ENCODE measurements at regions not wholly inside any gene's neighbourhood (a gene's known extent, or its start where the extent isn't known, plus 50 kb on each side); places are given as distances from the start of the nearest gene placed in this dataset.
A peak's percentile ranks its signal among the peaks of the same experiment; 100 is the strongest.

DNA sequence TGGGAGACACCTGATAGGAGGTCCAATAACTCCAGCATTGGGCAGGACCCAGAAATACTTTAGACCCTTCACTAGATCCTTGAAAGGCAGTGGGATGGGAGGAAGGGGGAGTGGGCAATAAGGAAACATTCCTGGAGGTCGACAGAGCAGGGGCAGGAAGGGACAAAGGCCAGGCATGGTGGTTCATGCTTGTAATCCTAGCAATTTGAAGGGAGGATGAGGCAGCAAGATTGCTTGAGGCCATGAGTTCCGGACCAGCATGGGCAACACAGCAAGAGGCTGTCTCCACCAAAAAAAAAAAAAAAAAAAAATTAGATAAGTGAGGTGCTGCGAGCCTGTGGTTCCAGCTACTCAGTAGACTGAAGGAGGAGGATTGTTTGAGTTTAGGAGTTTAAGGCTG, 134.9 kb downstream of the JCAD start:
- DNase-seq, result no peak

DNA sequence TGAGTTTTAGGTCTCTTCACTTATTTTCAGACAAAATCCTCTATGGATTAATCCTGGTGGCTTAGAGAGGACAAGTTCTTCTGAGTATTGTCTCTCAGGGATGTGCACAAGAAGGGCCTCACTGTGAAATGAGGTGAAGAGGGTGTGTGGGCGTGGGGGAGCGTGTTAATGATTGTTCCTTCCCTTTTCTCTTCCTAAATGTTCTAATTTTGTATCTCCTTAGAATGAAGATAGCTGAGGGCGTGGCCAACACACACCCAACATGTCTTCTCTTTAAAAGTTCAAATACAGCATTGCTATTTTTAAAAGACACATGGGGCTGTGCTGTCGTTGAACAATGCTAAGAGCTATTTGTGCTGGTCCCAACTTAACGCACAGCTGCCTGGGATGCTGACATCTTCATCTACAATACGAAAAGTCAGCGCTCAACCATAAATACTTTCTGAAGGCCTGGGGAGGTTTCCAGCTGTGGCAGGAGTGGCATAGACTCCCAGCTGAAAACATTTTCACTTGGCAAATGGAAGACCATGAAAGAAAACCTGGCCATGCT, 135.9 kb downstream of the JCAD start:
- DNase-seq, result no peak

DNA sequence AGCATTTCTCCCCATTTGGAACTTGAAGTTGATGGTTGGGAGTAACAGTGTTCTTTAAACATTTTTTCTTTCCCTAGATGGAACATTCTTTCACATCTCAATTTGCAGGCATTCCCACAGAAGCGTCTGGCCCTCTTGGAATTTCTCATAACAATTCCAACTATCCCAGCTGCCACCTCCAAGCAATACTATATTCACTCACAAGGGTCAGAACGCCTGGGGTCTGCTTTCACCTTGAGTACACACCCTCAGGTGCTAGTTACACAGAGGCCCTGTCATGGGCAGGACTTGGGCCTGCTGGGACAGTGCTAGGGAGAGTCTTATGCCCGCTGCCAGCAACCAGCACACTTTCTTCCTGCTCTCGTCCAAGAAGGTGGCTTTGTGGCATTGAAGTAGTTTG, 136.5 kb downstream of the JCAD start:
- DNase-seq, result peak; percentile 42

DNA sequence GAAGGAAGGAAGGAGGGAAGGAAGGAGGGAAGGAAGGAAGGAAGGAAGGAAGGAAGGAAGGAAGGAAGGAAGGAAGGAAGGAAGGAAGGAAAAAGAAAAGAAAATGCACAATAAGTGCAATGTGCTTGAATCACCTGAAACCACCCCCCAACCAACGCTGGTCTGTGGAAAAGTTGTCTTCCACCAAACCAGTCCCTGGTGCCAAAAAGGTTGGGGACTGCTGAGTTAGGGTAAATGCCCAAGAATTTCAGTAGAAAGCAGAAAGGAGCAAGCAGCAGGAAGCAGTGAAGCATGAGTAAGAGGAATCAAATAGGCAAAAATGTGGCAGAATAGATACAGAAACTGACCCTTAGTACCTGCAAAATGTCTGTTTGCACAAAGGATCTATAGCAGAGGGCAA, 137.2 kb downstream of the JCAD start:
- no peak for DNase-seq

DNA sequence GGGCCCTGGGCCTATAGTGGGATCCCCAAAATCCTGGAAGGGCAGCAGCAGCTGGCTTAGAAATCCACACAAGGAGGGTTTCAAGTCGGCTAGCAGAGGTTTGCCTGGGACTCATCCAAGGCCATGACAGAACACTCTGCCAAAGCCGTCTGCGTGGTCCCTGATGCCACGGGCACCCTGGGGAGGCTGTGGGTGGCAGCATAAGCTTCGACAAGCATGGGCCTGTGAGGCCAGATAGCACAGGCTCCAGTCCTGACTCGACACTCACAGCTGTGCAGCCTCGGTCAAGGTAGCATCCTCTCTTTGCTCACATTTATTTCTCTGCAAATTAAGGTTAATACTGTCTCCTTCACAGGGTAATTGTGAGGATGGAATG, 138.3 kb downstream of the JCAD start:
- no peak for DNase-seq

DNA sequence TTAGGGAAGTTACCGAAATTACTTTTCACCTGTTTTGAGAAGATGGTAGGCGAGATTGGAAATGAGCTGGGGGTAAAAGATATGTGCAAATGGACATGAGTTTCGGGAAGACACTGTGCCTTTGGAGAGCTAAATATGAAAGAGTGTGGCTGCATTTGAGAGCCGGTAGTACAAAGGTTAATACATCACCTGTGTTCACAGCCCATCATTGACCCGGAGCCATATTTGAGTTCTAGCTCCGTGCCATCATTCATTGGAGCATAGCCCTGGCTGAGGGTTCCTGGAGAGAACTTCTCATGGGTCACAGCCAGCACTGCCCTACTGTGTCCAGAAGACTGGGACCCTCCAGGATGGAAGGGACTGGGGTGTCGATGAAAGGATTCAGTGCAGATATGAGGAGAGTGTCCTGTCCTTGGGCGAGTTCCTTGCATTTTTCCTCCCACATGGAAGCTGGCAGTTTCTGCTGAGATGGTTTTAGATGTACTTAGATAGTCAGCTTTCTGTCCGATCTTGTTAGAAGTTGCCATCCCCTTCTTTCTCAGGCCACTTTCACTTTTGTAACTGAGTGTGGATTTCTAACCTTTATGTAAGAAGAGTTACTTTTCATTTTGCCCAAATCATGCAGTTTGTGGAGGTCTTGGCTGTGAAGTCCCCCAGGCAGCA, 138.8 kb downstream of the JCAD start:
- no peak for DNase-seq

DNA sequence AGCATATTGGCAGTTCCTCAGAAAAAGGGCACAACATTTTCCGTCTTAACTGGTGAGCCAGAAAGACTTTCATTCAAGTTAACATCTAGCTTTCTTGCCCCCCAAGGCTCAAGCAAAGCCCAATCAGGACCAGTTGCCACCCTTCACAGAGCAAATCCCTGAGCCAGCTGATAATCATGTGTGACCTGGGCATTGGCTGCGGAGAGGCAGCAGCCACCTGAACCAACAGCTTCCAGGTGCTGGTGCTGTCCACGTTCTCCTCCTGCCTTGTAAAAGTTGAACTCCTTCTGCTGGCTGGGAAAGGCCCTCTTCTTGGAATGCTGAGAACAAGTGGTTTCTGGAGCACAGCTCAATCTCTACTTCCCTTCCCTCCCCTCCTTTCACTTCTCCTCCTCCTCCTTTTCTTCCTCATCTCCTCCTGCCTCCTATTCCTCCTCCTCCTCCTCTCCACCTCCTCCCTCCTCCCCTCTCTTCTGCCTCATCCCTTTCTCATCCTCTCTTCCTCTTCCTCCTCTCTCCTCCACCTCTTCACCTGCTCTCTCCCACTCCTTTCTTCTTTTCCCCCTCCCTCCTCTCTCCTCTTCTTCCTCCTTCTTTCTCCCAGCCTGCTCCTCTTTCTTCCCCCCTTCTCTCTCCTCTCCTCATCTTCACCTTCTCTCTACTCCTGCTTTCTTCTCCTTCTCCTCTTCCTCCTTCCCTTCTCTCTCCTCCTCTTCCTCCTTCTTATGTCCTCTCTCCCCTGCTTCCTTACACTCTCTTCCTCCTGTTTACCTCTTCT, 140.6 kb downstream of the JCAD start:
- DNase-seq, result no peak

DNA sequence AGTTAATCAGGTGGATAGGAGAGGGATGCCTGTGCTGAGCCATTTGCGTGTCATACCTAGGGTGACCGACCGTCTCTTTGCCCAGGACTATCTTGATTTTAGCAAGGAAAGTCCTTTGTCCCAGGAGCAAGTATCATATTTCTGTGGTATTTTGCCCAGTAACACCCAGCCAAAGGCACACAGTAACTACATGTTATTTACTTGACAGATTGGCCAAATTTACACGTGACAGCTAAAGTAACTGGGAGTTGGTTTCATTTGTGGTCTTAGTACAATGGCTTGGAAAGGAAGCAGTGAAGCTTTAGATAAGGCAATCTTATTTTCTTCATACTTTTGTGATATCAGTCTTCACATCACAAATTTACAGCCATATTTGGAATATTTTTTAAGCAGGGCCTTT, 142.1 kb downstream of the JCAD start:
- no peak for DNase-seq

DNA sequence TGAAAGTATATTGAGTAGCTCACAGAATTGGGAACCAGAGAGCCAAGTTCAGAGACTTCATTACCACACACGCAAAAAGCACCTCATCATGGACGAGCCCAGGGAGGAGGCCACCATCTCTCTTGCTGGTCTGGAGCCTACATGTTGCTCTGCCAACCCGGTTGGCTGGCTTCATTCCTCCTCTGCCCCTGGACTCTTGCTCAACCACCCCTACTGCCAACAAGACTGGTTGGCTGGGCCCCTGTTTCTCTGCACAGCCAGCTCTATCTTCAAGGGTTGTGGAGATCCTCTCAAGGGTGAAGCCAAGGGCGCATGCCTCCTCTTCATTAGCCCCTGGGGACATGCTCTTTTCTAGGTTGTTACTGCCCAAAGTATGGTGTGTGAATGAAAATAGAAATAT, 142.7 kb downstream of the JCAD start:
- DNase-seq, result no peak

DNA sequence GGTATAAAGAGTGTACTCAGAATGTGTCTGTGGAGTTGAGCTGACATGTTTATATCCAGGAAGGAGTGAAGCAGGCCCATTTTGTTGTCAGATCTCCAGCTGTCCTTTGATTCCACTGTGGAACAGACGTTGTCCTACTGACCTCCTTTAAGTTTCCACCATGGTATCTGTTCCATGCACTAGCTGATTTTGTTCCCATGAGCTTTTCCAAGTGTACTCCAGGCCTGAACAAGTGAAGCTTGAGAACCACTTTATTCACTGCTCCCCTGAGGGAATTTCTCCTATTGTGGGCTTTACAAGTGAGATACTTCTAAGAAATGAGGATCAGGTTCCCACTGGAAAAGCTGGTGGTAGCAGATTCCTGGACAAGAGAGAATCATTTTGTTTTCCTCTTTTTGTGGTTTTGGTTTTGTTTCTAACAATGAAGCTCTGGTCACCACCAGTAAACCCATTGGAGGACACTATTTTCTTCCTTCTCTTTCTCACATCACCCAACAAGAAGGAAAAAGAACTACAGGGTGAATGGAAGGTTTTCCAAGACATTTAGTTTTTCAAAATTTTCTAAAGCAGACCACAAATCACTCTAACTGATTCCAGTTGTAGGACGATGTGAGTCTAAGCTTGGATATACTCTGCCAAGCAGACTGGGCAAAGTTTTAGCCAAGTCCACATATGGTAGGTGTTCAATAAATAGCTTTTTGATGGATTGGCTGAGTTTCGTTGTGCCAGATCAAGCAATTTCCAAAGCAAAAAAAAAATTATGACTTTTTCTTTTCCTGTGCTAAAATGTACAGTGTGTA, 144.2 kb downstream of the JCAD start:
- DNase-seq, result no peak

DNA sequence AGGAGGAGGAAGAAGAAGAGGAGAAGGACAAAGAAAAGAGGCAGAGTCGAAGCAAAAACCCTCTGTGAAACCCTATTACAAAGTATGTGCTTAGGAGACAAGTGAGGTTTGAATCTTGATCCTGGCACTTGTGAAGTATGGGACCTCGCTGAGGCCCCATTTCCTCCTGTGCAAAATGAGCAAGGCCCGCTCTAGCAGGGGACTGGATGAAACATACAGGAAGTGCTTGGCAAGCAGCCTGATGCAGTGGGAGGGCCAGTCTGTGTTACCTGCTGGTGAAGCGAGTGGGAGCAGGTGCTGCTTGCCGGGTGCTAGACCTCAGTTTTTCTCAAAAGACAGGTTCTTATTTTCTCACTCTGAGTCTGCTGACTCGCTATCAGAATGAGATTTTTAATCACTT, 150.4 kb downstream of the JCAD start:
- no peak for DNase-seq

DNA sequence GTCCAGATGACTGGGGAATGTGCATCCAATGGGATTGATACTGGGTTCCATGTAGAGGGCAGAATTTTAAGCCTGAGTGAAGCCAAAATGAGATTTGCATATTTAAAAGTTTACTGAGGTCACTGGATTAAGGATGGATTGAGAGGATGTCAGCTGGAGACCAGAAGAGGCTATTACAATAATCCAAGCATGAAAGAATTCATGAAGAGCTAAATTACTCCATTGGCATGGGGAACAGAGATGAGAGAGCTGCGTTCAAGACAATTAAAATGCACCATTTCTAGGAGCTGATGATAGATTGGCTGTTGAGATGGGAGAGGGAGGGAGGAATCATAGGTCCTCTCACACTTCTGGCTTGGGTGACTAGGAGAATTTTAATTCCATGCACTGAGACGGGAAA, 158.5 kb downstream of the JCAD start:
- DNase-seq, result no peak

DNA sequence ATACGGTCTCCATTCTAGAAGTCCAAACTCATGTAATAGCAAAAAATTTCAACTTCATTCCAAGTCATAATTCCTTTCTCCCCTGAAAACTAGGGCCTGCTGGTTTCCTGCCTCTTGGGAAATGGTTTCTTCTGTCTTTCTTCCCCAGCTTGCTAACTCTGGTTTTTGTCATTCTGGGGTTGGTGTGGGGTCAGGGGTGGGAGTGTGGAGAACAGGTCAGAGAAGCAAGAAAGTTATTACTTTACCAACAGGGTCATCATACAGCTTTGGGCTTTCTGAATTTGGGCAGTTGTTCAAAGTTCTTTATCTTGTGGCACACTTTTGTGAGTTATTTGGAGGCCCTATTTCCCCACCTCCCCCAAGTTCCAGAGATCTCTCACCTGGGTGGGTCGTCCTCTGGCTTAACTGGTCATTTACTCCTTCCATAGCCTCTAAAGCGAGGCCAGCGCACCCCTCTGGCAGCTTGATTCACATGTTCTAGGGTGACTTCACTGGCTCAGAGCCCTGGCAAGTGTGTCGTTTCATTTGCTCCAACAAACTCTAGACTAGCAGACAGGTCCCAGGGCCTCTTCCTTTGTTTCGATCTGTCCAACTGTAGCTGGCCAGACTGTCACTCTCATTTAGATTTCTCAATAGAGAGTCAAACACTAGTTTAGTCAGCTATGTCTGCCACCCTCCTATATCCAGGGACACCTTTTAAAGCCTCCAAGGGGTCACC, 161.2 kb downstream of the JCAD start:
- no peak for DNase-seq

DNA sequence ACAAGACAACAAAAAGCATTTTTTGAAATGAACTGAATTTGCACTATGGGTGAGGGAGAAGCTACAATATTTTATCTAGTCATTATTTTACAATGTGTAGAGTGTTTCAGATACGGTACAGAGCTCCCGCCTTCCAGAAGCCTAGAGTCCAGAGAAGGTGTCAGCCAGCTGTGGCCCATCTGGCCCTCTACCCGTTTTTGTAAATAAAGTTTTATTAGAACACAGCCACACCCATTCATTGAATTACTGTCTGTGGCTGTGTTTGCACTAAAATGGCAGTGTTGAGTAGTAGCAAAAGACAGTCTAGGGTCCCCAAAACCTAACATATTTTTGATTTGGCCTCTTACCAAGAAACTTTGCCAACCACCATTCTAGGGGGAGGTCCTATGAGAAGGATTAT, 162.0 kb downstream of the JCAD start:
- no peak for DNase-seq

DNA sequence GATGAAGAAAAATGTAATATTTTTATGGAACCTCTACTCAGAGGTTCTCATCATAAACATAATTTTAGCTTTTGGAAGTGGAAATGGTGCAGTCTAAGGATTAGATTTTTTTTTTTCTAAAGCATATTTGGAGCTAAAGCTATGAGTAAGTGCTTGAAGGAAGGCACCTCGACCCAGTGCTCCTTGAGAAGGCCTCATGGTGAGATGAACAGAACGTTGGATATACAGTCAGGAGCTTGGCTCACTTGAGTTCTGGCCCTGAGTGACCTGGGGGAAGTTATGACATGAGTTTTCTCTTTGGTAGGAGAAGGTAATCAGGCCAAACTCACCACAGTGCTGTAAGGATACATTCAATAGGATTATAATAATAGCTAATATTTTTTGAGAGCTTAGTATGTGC, 163.3 kb downstream of the JCAD start:
- peak; percentile 42 for DNase-seq

DNA sequence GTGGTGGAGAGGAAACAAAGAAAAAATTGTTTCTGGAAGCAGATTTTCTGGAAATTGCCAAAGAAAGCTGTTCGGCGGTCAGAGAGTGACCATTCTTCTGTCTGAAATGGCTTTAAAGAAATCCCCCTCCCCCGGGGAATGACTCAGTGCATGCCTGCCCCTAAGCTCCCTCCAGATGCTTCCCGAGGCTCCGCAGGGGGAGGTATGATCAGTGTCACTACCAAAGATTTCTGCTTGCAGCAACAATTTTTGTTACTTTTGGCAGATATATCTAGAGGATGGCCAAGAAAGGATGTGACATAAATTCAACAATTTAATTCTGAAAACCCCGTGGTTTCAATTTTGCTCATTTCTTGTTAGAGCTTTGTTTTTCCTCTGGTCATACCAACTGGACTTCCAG, 163.9 kb downstream of the JCAD start:
- DNase-seq, result peak; percentile 94

DNA sequence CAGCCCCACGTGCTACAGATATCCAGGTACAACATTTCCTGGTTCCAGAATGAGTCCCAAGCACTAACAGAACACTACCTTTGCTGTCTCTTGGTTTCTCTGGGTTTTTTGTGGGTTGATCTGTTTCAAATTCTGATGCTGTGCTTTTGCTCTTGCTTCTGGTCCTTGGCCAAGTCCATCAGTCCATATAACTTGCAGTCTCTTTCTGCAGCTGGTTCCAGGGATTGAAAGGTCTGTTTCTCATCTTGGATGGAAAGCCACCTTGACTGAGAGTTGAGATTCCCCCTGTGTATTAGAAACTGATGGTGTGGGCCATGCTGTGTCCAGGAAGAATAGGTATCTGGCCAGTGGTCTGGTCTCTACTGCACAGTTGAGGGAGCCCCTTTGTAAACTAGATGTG, 171.1 kb downstream of the JCAD start:
- DNase-seq, result no peak

DNA sequence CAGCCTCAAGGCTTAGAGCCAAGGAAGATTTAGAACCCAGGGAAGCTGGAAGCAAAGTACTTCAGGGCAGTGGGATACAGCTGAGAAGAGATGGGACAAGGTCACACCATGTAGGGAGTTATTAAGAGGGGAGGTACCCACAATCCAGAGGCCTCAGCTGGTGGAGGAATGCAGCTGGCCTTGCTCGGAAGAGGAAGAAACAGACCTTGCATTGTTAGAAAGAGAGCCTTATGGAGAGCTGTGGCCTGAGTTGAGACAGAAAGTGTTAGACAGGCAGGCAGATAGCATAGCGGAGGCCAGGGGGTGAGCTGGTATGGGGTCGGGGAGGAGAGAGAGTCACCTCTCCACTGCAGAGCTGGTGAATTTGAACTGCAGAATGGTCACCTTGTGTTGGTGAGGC, 173.1 kb downstream of the JCAD start:
- DNase-seq, result no peak

DNA sequence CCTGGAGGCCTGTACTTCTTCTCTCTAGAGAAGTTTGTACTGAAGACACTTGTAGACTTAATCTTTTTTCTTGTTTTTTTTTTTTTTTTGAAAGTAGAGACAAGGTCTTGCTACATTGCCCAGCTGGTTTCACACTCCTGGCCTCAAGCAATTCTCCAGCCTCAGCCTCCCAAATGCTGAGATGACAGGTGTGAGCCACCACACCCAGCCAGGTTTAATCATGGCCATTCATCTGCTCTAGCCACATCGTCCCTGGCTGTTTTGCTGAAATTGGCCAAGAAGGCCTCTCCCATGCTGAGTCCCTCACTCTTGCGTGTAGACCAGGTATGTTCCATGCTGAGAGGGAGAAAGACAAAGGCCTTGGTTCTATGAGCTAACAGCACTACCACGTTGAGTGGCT, 176.2 kb downstream of the JCAD start:
- DNase-seq, result no peak

DNA sequence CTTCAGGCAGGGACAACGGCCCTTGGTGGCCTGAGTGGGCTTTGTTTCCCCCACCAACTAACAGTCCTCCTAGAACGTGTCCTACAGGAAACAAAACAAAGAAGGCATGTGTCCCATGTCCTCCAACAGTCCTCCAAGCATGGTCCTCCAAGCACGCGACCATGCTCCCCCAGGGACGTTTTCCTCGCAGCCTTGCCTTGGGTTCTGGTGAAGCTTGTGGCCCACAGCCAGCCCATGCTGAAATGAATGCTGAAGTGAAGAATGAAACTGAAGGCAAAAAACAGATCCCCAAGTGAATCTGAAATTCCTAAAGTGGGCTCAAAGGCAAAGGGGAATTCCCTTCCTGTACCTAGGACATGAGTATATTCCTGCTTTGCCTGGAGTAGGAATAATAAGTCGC, 176.6 kb downstream of the JCAD start:
- no peak for DNase-seq

DNA sequence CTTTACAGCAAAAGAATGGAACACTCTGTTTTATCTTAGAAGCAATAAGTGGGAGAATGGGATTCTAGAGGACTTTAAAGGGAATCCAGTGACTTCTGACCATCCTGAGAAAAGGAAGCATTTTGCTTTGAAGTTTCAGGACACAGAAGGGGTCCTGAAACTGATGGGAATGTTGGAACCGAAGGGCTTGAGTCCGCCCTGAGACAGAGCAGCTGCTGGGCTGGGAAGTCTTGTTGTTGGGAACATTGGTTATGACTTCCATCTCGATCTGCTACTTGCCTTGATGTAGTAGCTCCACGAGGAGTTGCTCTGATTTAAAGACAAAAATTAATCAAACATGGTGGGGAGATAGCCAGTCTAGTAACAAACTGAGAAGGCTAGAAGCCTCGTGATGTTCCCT, 177.6 kb downstream of the JCAD start:
- DNase-seq, result no peak

DNA sequence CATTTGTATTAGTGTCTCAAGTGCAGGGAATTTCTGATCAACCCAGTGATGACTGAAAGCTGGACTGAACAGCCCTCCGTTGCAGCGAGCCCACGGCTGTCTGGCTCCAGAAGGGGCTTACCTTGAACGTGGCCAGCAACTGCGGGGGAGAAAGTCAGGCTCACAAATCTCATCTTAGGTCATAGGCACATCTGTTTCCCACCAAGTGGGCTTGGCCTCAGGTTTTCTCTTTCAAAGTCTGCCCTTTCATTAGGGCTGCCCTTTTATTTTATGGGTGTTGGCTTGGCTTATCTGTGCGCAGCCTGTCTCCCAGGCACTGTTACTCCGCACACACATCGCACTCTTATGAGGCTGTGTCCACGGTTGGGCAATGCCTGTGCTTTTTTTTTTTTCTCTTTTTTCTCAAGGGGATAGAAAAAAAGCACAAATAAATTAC, 178.0 kb downstream of the JCAD start:
- no peak for DNase-seq

DNA sequence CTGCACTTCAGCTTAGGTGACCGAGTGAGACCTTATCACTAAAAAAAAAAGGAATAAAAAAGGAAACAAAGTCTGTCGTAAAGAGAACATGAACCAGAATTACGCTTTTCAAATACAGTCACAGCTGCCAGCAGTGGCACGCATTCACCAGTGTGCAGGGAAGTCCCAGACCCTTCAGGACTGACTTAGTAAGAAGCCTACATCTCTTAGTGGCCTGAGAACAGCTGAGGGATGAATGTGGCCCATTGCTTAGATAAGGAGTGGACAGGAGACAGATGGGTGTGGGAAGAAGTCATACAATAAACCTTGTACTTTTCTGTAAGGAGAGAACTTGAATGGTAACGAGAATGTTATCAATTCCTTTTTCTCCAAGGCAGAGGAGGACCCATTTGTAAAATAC, 178.5 kb downstream of the JCAD start:
- no peak for DNase-seq
